ENCODE measurements at regions not wholly inside any gene's neighbourhood (a gene's known extent, or its start where the extent isn't known, plus 50 kb on each side); places are given as distances from the start of the nearest gene placed in this dataset.

GRCh38 chr9:103658156-103658555 is 436.0 kb upstream of the SMC2 start:
- no peaks in the 10 kb centered on the region for H3K36me3 ChIP-seq (ENCODE audit: low read depth)
- ATAC-seq (ENCODE audit: low read depth): no peak
- no peaks in the 10 kb centered on the region for H3K9me3 ChIP-seq (ENCODE audit: severe bottlenecking)
- TF ChIP-seq CTCF (IDR thresholded peaks at IDR 0.05; ENCODE audit: poor library complexity, severe bottlenecking): no peak
- H3K4me1 ChIP-seq (ENCODE audit: insufficient read depth, poor library complexity, severe bottlenecking): no peaks in the 10 kb centered on the region
- DNase-seq (ENCODE audit: low spot score): no peak
- no peak overlapping the region for H3K4me3 ChIP-seq (ENCODE audit: severe bottlenecking)
- no peaks in the 10 kb centered on the region for H3K27me3 ChIP-seq (ENCODE audit: insufficient read depth, poor library complexity, severe bottlenecking)
- no peak overlapping the region for H3K27ac ChIP-seq (ENCODE audit: poor library complexity, severe bottlenecking)

GRCh38 chr9:103660830-103661229 is 433.3 kb upstream of the SMC2 start:
- no peak for TF ChIP-seq CTCF (IDR thresholded peaks at IDR 0.05; ENCODE audit: poor library complexity, severe bottlenecking)
- no peaks in the 10 kb centered on the region for H3K27me3 ChIP-seq (ENCODE audit: insufficient read depth, poor library complexity, severe bottlenecking)
- no peaks in the 10 kb centered on the region for H3K4me1 ChIP-seq (ENCODE audit: insufficient read depth, poor library complexity, severe bottlenecking)
- DNase-seq (ENCODE audit: low spot score): no peak
- no peak for ATAC-seq (ENCODE audit: low read depth)
- no peak overlapping the region for H3K27ac ChIP-seq (ENCODE audit: poor library complexity, severe bottlenecking)
- H3K4me3 ChIP-seq (ENCODE audit: severe bottlenecking): no peak overlapping the region
- H3K9me3 ChIP-seq (ENCODE audit: severe bottlenecking): no peaks in the 10 kb centered on the region
- no peaks in the 10 kb centered on the region for H3K36me3 ChIP-seq (ENCODE audit: low read depth)

GRCh38 chr9:103661663-103662062 is 432.4 kb upstream of the SMC2 start:
- Histone ChIP-seq H3K27me3 (ENCODE audit: insufficient read depth, poor library complexity, severe bottlenecking) (no peaks in the 10 kb centered on the region), H3K9me3 (ENCODE audit: severe bottlenecking) (no peaks in the 10 kb centered on the region), H3K27ac (ENCODE audit: poor library complexity, severe bottlenecking) (no peak overlapping the region), H3K36me3 (ENCODE audit: low read depth) (no peaks in the 10 kb centered on the region), H3K4me1 (ENCODE audit: insufficient read depth, poor library complexity, severe bottlenecking) (no peaks in the 10 kb centered on the region), H3K4me3 (ENCODE audit: severe bottlenecking) (no peak overlapping the region)
- TF ChIP-seq CTCF (IDR thresholded peaks at IDR 0.05; ENCODE audit: poor library complexity, severe bottlenecking): no peak
- ATAC-seq (ENCODE audit: low read depth) (peak; percentile 49; the same call in 1 of the 3 replicates), DNase-seq (ENCODE audit: low spot score) (no peak)

- ATAC-seq (ENCODE audit: low read depth) (no peak), DNase-seq (ENCODE audit: low spot score) (no peak)
- no peak overlapping the region for H3K27ac ChIP-seq (ENCODE audit: poor library complexity, severe bottlenecking)
- TF ChIP-seq CTCF (IDR thresholded peaks at IDR 0.05; ENCODE audit: poor library complexity, severe bottlenecking): no peak
- no peaks in the 10 kb centered on the region for H3K36me3 ChIP-seq (ENCODE audit: low read depth)
- H3K9me3 ChIP-seq (ENCODE audit: severe bottlenecking): no peaks in the 10 kb centered on the region
- H3K4me3 ChIP-seq (ENCODE audit: severe bottlenecking): no peak overlapping the region
- no peaks in the 10 kb centered on the region for H3K27me3 ChIP-seq (ENCODE audit: insufficient read depth, poor library complexity, severe bottlenecking)
- H3K4me1 ChIP-seq (ENCODE audit: insufficient read depth, poor library complexity, severe bottlenecking): no peaks in the 10 kb centered on the region
These were observed 424.8 kb upstream of the SMC2 start for GRCh38 chr9:103669296-103669695.

GRCh38 chr9:103674271-103674670 is 419.8 kb upstream of the SMC2 start:
- H3K27me3 ChIP-seq (ENCODE audit: insufficient read depth, poor library complexity, severe bottlenecking): no peaks in the 10 kb centered on the region
- TF ChIP-seq CTCF (IDR thresholded peaks at IDR 0.05; ENCODE audit: poor library complexity, severe bottlenecking): no peak
- ATAC-seq (ENCODE audit: low read depth) (no peak), DNase-seq (ENCODE audit: low spot score) (no peak)
- H3K4me3 ChIP-seq (ENCODE audit: severe bottlenecking): no peak overlapping the region
- H3K27ac ChIP-seq (ENCODE audit: poor library complexity, severe bottlenecking): no peak overlapping the region
- H3K4me1 ChIP-seq (ENCODE audit: insufficient read depth, poor library complexity, severe bottlenecking): no peaks in the 10 kb centered on the region
- H3K36me3 ChIP-seq (ENCODE audit: low read depth): no peaks in the 10 kb centered on the region
- H3K9me3 ChIP-seq (ENCODE audit: severe bottlenecking): no peaks in the 10 kb centered on the region

Measured in RWPE2 (cell line).